GM15510 (cell line): ENCODE measurements at regions not wholly inside any gene's neighbourhood (a gene's known extent, or its start where the extent isn't known, plus 50 kb on each side); places are given as distances from the start of the nearest gene placed in this dataset.

Experiments used
- POLR2A ChIP-seq: IDR thresholded peaks from 3 replicates; pipeline ENCODE4 v1.6.1; 2011; ENCODE audit warnings: borderline replicate concordance; ENCODE audit not compliant: insufficient read length; ENCODE audit errors: extremely low read depth

DNA sequence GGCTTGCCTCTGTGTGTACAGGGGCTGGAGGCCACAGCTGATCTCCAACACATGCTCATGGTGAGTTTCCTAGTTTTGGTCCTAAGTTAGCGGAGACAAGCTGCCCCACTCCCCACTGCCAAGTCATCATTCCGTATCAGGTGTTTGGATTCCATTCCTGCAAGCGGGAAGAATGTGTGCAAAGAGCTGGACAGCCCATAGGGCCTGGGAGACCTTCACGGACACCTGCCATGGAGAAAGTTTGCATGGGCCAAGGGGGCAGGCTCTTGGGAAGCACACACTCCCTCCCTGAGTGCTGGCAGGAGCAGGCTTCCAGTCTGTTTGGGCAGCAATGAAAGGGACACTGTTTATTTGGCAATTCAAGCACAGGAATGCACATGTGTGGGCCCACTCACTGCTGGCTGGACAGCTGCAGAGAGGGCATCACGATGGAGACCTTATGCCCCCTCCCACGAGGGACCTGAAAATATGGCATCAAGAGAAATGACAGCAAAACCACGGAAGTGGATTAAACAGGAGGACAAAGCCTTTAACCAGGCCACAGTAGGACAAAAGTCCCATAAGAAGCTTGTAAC lies 149.7 kb downstream of the KLF13 start:
- no peak for TF ChIP-seq POLR2A

GRCh38 chr15:31476866-31477265 lies 150.2 kb downstream of the KLF13 start:
- no peak for TF ChIP-seq POLR2A

DNA sequence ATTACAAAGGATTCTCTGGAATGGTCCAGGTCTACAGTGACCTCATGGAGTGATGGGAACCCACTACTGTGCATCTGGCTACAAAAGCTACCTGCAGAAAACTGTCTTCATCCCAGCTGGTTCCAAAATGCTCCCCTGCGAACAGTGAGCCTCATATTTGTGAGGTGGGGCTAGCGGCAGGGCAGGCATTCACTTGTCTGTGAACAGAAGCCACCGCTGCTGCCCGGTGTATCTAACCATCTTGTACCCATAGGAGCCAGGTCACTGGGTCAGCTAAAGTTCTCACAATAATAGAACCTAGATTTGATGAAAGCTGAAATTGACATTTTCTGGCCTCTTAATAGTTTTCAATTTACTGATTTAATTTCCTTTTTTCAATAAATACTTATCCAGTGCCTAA lies 150.7 kb downstream of the KLF13 start:
- no peak for TF ChIP-seq POLR2A

- no peak for TF ChIP-seq POLR2A
Measured at GRCh38 chr15:31477851-31478701, 151.4 kb downstream of the KLF13 start.

DNA sequence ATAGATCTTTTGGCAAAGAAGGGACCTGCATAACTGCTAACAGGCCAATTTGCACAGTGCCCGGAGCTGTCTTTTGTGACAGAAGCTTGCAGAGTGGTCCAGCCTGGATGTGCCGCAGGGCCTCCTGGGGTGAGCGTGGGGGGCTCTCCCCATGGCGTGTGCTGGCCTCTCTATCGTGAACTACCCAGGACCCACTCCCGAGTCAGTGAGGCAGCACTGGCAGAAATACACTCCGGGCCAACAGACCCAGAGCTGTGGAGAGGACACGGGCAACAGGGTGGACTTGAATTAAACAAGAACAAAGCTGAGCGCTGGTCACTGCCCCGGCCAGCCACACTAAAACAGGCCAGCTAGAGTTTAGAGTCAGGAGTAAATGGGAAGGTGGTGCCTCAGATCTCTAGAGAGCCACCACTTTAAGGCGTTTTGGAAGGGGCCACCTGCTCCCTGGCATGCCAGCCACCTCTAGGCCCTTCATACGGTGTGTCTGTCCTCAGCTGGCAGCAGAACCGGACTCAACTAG lies 152.1 kb downstream of the KLF13 start:
- no peak for TF ChIP-seq POLR2A

DNA sequence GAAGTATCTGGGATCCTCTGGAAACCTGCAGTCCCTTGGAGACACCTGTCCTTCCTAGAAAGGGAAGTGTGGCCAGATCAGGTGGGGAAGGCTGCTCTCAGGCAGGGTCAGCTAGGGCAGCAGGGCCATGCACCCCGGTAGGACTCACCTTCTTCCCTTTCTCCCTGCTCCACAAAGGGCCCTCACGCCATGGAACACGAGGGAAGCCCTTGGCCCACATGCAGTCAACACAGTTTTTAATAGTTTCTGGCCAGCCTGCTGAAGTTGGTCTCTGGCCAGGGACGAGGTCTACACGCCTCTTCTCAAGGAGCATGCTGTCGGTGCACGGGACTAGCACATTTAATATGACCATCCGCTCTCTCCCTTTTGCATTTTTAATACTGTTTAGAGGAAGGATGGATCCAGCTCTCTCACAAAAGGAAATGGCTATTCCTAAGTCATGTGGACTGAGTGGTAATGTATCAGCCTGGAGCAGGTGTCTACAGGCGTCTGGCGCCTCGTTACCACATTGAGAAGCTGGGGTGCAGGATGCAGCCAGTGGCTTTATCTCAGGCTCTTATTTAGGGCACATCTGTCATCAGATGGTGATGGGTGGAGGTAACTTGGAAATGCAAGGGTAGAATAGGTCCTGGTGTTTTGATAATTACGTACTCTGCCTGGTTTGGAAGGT lies 153.9 kb downstream of the KLF13 start:
- no peak for TF ChIP-seq POLR2A

GRCh38 chr15:31481142-31481541 lies 154.5 kb downstream of the KLF13 start:
- no peak for TF ChIP-seq POLR2A

DNA sequence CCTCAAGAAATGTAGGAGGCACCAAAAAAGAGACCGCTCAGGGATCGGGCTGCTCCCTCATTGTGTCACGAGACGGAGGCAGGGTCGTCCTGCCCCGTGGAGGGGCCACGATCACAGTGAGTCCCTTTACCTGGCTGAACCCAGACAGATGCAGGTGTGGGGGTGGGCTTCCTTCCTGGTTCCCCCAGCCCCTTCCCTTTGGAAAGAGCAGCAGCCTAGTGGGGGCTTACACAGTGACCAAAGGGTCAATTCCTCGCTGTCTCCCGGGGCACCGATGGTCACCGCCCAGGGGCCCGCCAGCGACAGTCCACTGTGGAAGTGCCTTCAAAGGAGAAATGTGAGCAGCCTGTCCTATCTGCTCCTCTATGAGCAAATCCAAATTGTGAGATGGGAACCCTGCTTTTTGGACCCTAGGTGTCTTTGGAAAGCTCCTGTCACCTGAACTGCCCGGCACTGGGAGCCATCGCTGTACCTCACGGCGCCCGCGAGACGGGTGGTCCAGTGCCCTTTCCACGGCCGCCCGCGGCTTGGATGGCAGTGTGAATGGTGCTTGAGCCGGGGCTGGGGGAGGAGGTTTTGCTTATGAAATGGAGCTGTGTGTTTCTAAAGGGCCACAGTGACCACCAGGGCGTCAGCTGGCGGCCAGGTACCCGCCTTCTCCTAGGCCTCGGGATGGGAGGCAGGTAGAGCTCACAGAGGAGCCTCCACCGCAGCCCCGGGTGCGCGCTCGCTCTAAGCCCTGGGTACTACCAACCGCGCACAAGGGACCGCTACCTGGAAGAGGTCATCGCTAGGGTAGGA lies 155.7 kb downstream of the KLF13 start:
- no peak for TF ChIP-seq POLR2A

GRCh38 chr15:31483053-31483985 lies 156.7 kb downstream of the KLF13 start:
- TF ChIP-seq POLR2A, result no peak

DNA sequence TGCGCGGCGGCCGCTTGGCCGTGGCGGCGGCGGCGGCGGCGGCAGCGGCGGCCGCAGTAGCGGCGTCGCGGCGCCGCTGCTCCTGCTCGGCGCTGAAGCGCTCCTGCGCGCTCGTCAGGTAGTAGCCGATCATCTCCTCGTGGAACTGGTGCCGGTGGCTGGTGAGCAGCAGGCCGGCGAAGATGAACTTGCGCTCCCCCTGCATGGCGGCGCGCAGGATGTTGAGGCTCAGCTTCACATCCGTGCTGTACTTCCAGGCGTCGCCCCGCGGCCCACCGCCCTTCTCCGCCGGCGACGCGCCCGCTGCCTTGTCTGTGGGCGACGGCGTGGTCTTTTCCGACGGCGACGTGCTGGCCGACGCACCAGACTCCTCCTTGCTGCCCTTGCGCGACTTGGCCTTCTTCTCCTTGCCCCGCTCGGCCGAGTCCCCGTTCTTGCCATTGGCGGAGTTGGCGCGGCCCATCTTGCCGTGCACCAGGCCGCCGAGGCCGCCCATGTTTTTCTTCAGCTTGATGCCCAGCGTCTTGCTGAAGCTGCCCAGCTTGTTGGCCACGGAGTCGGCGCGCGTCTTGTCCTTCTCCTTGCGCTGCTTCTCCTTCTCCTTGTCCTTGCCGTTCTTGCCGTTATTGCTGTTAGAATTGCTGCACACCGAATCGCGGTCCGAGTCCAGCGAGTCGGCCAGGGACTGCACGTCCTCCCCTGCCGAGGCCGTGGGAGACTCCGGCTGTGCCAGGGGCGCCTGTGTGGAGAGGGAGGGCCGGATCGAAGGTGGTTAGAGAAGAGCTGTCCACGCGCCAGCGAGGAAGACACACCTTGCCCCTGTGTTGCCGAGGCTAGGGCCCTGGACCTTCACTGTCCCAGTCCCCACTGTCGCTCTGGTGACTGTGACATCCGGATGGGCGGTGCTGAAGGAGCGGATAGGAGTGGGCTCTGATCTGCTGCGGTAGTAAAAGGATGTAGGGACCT lies 157.6 kb downstream of the KLF13 start:
- no peak for TF ChIP-seq POLR2A

DNA sequence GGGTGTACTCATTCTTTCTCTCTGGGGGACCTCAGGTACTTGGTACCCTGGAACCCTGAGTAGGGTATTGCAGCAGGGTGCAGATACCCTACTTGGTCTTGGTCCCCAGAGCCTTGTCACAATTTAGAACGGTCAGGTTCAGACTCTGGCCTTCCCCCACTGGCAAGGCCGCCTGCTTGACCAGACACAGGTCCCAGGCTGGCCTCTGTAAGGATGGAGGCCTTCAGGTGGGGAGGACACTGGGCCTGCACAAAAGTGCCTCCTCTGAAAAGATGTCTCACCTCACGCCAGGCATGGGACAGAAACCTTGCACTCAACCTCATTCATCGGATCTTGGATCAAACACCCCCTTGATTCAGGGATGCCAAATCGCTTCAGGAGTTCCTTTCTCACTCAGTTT lies 158.4 kb downstream of the KLF13 start:
- TF ChIP-seq POLR2A, result no peak

GRCh38 chr15:31485431-31485830 lies 158.8 kb downstream of the KLF13 start:
- no peak for TF ChIP-seq POLR2A
